Esophagus squamous epithelium (tissue), 5 donors: ENCODE measurements at regions not wholly inside any gene's neighbourhood (a gene's known extent, or its start where the extent isn't known, plus 50 kb on each side); places are given as distances from the start of the nearest gene placed in this dataset.
A peak's percentile ranks its signal among the peaks of the same experiment; 100 is the strongest.

Experiments used
- DNase-seq: peaks from one replicate; lab custom pipeline; 2025; lab: John Stamatoyannopoulos, UW
- H3K27ac ChIP-seq, 4 donors: fragments of 200-600 bp; sonication (generic); one replicate each; pipeline ENCODE4 v1.5.1; 2016 to 2019; ENCODE audit warnings: mild to moderate bottlenecking in 1 of 4
- H3K27me3 ChIP-seq, 4 donors: fragments of 200-600 bp; sonication (generic); 1 replicate in 3 of 4; 2 replicates in 1 of 4; pipeline versions ENCODE4 v1.5.1 to v1.6.0; 2017 to 2021; ENCODE audit warnings: antibody characterized with exemption in 1 of 4
- H3K36me3 ChIP-seq, 3 donors: fragments of 200-600 bp; sonication (generic); one replicate each; pipeline ENCODE4 v1.5.1; 2016 to 2019
- H3K4me1 ChIP-seq, 3 donors: fragments of 200-600 bp; sonication (generic); one replicate each; pipeline ENCODE4 v1.5.1; 2017 to 2019
- H3K4me3 ChIP-seq, 4 donors: fragments of 200-600 bp; sonication (generic); 1 replicate in 3 of 4; 2 replicates in 1 of 4; pipeline ENCODE4 v1.5.1; 2016 to 2019; ENCODE audit warnings: mild to moderate bottlenecking in 2 of 4, moderate library complexity in 1 of 4
- H3K9me3 ChIP-seq, 3 donors: fragments of 200-600 bp; sonication (generic); one replicate each; pipeline ENCODE4 v1.5.1; 2016 to 2019
- CTCF ChIP-seq, 6 experiments: fragments of 450-650 bp in 4 of 6; fragments of 200-600 bp in 2 of 6; sonication (generic) in 2 of 6; IDR thresholded peaks; one replicate each; pipeline ENCODE4 v1.5.1; 2016 to 2019; ENCODE audit warnings: antibody characterized with exemption in 6 of 6, mild to moderate bottlenecking in 4 of 6, moderate library complexity in 4 of 6
- POLR2A ChIP-seq, 4 donors: fragments of 450-650 bp; IDR thresholded peaks; one replicate each; pipeline ENCODE4 v1.6.1; 2017; ENCODE audit warnings: antibody characterized with exemption in 4 of 4, mild to moderate bottlenecking in 4 of 4, moderate library complexity in 3 of 4
- WGBS, 2 donors: methylation state at CpG; one replicate each; pipeline ENCODE4 v1.1.5; 2018; 5-methylcytosine and 5-hydroxymethylcytosine counted together
- intact Hi-C: fragments of 100-400 bp; cut with DNase I; formaldehyde crosslinking; loops from one replicate; pipeline ENCODE4 v1.15.0; 2022
- donor health status: DM: yes; HTN: yes; CAD: no.

DNA sequence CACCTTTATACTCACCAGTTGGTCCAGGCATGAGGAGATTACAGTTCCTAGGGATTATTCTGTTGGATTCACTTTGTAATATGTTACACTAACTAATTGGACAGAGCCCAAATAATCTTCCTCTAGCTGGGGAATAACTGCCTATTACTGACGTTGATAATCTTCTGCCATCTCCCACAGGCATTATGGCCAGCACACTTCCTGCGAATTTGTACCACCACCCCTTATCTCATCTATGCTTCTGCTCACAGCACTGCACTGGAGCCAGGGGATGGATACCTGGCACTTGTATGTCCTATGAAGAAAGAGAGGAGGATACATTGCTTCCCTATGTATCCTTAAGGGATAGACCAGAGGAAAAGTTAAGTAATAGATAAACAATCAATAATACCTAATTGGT lies 494.8 kb upstream of the MAN1A1 start:
- Histone ChIP-seq H3K4me1 (no peaks in the 10 kb centered on the region), H3K9me3 (no peaks in the 10 kb centered on the region), H3K4me3 (no peak overlapping the region), H3K27me3 (no peaks in the 10 kb centered on the region), H3K27ac (no peak overlapping the region), H3K36me3 (no peaks in the 10 kb centered on the region)
- no peak for TF ChIP-seq POLR2A (IDR thresholded peaks at IDR 0.05)
- TF ChIP-seq CTCF (IDR thresholded peaks at IDR 0.05): no peak
- DNase-seq: no peak
- 25 to 49% methylated on average over 2 of the region's 2 CpGs for WGBS, 2 donors
- intact Hi-C loops: no loop called here

GRCh38 chr6:119842191-119842590 lies 492.6 kb upstream of the MAN1A1 start:
- Histone ChIP-seq H3K9me3 (no peaks in the 10 kb centered on the region), H3K4me1 (no peaks in the 10 kb centered on the region), H3K36me3 (no peaks in the 10 kb centered on the region), H3K27ac (no peak overlapping the region), H3K4me3 (no peak overlapping the region), H3K27me3 (no peaks in the 10 kb centered on the region)
- DNase-seq: no peak
- intact Hi-C loops: no loop called here
- TF ChIP-seq POLR2A (IDR thresholded peaks at IDR 0.05) (no peak), CTCF (IDR thresholded peaks at IDR 0.05) (no peak)
- 80 to 100% methylated on average over 1 to 2 of the region's 3 CpGs for WGBS, 2 donors

DNA sequence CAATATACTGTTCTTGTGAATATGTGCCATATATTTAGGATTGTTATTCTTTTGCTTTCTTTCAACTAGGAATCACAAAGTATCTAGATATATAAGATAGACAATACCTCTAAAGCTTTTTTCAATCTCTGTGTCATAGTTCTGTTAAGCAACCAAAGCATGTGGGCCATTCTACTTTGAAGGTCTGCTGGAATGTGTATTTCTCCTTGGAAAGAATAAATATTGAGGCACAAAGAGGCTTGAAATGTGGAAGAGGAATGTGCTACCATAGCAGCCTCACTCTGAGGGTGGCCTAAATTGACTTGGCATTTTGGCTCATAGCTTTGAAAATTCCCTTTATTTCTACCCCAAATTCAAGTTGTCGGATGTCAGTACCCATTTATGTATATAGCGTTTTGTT lies 488.5 kb upstream of the MAN1A1 start:
- H3K27ac ChIP-seq: no peak overlapping the region
- intact Hi-C loops: no loop called here
- TF ChIP-seq CTCF (IDR thresholded peaks at IDR 0.05) (no peak), POLR2A (IDR thresholded peaks at IDR 0.05) (no peak)
- peaks cover 0 to 21% (median 3%) of the 10 kb centered on the region in 3 donors for H3K4me1 ChIP-seq
- no peaks in the 10 kb centered on the region for H3K27me3 ChIP-seq
- 77 to 86% methylated on average over 2 of the region's 2 CpGs for WGBS, 2 donors
- DNase-seq: no peak
- no peaks in the 10 kb centered on the region for H3K9me3 ChIP-seq
- no peak overlapping the region for H3K4me3 ChIP-seq
- no peaks in the 10 kb centered on the region for H3K36me3 ChIP-seq

DNA sequence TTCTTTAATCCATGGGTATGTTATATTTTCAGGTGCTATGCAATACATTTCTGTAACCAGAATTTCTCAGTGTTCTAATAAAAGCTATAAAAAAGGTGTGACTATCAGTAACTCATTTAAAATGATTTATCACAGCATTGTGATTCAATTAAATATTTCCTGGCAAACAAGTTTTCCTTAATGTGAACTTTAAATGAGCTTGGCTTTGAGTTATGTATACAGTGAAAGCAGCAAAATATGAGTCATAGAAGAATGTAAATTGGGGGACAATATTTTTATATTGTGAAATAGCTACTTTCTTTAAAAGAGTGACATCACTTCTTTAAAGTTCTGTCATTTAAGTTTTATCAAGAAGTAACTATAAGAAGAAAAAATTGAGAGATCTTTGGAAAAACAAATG lies 484.9 kb upstream of the MAN1A1 start:
- Histone ChIP-seq H3K9me3 (no peaks in the 10 kb centered on the region), H3K4me3 (no peak overlapping the region), H3K36me3 (no peaks in the 10 kb centered on the region), H3K27me3 (no peaks in the 10 kb centered on the region), H3K4me1 (peaks cover 0 to 46% (median 10%) of the 10 kb centered on the region in 3 donors), H3K27ac (peak overlapping the region in 3 of 4 donors; percentile 15 to 31 (median 26))
- no peak for DNase-seq
- intact Hi-C loops: no loop called here
- TF ChIP-seq POLR2A (IDR thresholded peaks at IDR 0.05): no peak
- TF ChIP-seq CTCF (IDR thresholded peaks at IDR 0.05): no peak

DNA sequence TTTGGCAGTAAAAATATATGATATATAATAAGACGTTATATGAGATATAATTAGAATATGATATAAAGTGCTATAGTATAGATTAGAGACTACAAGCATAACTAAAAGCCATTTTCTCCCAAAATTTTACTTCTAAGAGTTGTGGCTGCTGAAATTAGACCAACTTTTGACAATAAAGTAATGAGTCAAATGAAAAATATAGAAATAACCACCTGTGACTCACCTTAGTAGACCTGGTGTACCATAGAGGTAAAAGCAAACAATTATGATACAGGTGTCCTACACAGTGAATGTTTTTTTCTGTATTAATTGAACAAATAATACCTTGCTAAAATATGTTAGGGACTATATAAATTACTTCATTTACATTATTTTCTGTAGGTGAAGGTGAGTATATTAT lies 482.9 kb upstream of the MAN1A1 start:
- TF ChIP-seq CTCF (IDR thresholded peaks at IDR 0.05) (no peak), POLR2A (IDR thresholded peaks at IDR 0.05) (no peak)
- no peaks in the 10 kb centered on the region for H3K27me3 ChIP-seq
- DNase-seq: no peak
- no peaks in the 10 kb centered on the region for H3K36me3 ChIP-seq
- peaks cover 0 to 46% (median 10%) of the 10 kb centered on the region in 3 donors for H3K4me1 ChIP-seq
- H3K4me3 ChIP-seq: no peak overlapping the region
- H3K27ac ChIP-seq: peak overlapping the region in 1 of 4 donors; percentile 8
- H3K9me3 ChIP-seq: no peaks in the 10 kb centered on the region
- WGBS, 2 donors: 60 to 67% methylated on average over 1 of the region's 1 CpG
- intact Hi-C loops: no loop called here
